Brain microvascular endothelial cell (primary cell): ENCODE measurements at regions not wholly inside any gene's neighbourhood (a gene's known extent, or its start where the extent isn't known, plus 50 kb on each side); places are given as distances from the start of the nearest gene placed in this dataset.

Source experiments
- DNase-seq: peaks from one replicate; pipeline ENCODE4 v3.0.0-alpha.2; 2020
- H3K27ac ChIP-seq: fragments of 250-450 bp; sonication (Bioruptor Pico); 2 replicates; pipeline ENCODE4 v1.5.1; 2020; ENCODE audit warnings: mild to moderate bottlenecking, moderate library complexity
- H3K27me3 ChIP-seq: fragments of 250-450 bp; sonication (Bioruptor Pico); replicated peaks from 2 replicates; pipeline ENCODE4 v1.5.1; 2020; ENCODE audit warnings: mild to moderate bottlenecking
- H3K36me3 ChIP-seq: fragments of 250-450 bp; sonication (Bioruptor Pico); replicated peaks from 2 replicates; pipeline ENCODE4 v1.5.1; 2020; ENCODE audit warnings: mild to moderate bottlenecking
- H3K4me3 ChIP-seq: 2 replicates; pipeline ENCODE4 v1.5.1; 2011; ENCODE audit warnings: low read depth, mild to moderate bottlenecking, control low read depth, low read length, moderate library complexity
- CTCF ChIP-seq: IDR thresholded peaks from 2 replicates; pipeline ENCODE4 v1.5.1; 2011; ENCODE audit warnings: low read depth, mild to moderate bottlenecking, moderate library complexity, low read length, control low read depth, inconsistent platforms; ENCODE audit errors: missing control alignments
- in situ Hi-C: cut with HindIII; loops from 2 replicates; pipeline ENCODE4 v1.10.0; 2017; ENCODE audit warnings: low sequenced_read_pairs, low pct_ligation_motif_present

GRCh38 chr17:70454908-70455307 lies 285.6 kb downstream of the KCNJ2 start:
- Histone ChIP-seq H3K27me3 (no peaks in the 10 kb centered on the region), H3K36me3 (no peaks in the 10 kb centered on the region), H3K4me3 (no peak overlapping the region), H3K27ac (no peak overlapping the region)
- in situ Hi-C loops, result no loop called here
- TF ChIP-seq CTCF, result no peak
- no peak for DNase-seq

DNA sequence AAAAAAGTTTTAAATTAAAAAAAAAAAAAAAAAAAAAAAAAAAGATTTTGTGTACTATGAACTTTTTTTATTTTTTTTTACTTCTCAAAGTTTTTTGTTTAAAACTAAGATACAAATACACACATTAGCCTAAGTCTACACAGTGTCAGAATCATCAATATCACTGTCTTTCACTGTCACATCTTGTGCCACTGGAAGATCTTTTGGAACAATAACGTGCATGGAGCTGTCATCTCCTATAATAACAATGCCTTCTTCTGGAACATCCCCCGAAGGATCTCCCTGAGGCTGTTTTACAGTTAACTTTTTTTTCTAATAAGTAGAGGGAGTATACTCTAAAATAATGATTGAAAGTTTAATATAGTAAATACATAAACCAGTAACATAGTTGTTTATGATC lies 295.7 kb downstream of the KCNJ2 start:
- no peak for DNase-seq
- H3K27me3 ChIP-seq, result no peaks in the 10 kb centered on the region
- in situ Hi-C loops, result no loop called here
- H3K4me3 ChIP-seq, result no peak overlapping the region
- H3K36me3 ChIP-seq, result no peaks in the 10 kb centered on the region
- no peak overlapping the region for H3K27ac ChIP-seq
- TF ChIP-seq CTCF, result no peak

GRCh38 chr17:70468661-70469060 lies 299.3 kb downstream of the KCNJ2 start:
- no peak for DNase-seq
- in situ Hi-C loops, result no loop called here
- TF ChIP-seq CTCF, result no peak

DNA sequence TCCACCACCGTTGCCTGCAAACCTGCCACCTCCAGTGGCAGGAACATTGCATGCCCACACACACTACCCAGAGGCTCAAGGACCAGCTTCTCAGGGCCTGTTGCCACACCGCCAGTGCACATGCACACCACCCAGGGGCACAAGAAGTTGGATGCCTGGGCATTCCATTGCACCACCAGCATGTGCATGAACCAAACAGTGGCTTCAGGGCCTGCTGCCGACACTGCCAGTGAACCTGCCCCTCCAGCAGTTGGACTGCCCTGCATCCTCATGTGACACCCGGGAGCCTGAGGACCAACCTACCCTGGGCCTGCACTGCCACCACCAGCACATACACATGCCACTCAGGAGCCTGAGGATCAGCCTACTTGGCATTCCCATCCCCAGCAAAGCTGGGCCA lies 303.7 kb downstream of the KCNJ2 start:
- TF ChIP-seq CTCF, result no peak
- H3K27me3 ChIP-seq, result no peaks in the 10 kb centered on the region
- no peak for DNase-seq
- in situ Hi-C loops, result no loop called here
- no peak overlapping the region for H3K27ac ChIP-seq
- no peaks in the 10 kb centered on the region for H3K36me3 ChIP-seq
- no peak overlapping the region for H3K4me3 ChIP-seq

More at GRCh38 chr17:70468661-70469060, 299.3 kb downstream of the KCNJ2 start:
- H3K27me3 ChIP-seq, result no peaks in the 10 kb centered on the region
- no peak overlapping the region for H3K4me3 ChIP-seq
- no peaks in the 10 kb centered on the region for H3K36me3 ChIP-seq
- H3K27ac ChIP-seq, result no peak overlapping the region

GRCh38 chr17:70476368-70476767 lies 307.0 kb downstream of the KCNJ2 start:
- H3K36me3 ChIP-seq, result no peaks in the 10 kb centered on the region
- TF ChIP-seq CTCF, result no peak
- no peak for DNase-seq
- in situ Hi-C loops, result no loop called here
- no peak overlapping the region for H3K27ac ChIP-seq
- H3K27me3 ChIP-seq, result no peaks in the 10 kb centered on the region
- H3K4me3 ChIP-seq, result no peak overlapping the region

GRCh38 chr17:70478902-70479301 lies 309.6 kb downstream of the KCNJ2 start:
- H3K27ac ChIP-seq, result no peak overlapping the region
- TF ChIP-seq CTCF, result no peak
- no peak for DNase-seq
- in situ Hi-C loops, result no loop called here
- H3K4me3 ChIP-seq, result no peak overlapping the region
- H3K36me3 ChIP-seq, result no peaks in the 10 kb centered on the region
- H3K27me3 ChIP-seq, result no peaks in the 10 kb centered on the region
